ENCODE measurements at regions not wholly inside any gene's neighbourhood (a gene's known extent, or its start where the extent isn't known, plus 50 kb on each side); places are given as distances from the start of the nearest gene placed in this dataset.

DNA sequence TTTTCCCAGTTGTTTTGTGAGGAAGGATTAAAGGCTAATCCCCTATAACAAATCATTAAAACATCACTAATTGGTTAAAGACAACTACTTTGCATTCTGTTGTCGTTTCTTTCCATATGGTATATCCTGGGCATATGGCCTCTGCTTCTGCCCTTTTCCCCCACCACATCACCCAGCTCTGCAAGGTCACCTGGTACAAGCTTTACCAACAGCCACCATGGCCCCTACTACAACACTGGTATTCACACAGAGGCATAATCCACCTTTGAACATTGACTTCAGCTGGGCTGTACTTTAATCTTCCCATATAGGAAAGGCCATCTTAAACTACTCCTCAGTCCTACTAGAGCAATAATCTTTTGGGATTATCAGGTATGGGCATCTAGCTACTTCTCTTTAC lies 866.1 kb downstream of the TLE4 start:
- TF ChIP-seq POLR2A (IDR thresholded peaks at IDR 0.05) = no peak
- TF ChIP-seq, protein P1, sequence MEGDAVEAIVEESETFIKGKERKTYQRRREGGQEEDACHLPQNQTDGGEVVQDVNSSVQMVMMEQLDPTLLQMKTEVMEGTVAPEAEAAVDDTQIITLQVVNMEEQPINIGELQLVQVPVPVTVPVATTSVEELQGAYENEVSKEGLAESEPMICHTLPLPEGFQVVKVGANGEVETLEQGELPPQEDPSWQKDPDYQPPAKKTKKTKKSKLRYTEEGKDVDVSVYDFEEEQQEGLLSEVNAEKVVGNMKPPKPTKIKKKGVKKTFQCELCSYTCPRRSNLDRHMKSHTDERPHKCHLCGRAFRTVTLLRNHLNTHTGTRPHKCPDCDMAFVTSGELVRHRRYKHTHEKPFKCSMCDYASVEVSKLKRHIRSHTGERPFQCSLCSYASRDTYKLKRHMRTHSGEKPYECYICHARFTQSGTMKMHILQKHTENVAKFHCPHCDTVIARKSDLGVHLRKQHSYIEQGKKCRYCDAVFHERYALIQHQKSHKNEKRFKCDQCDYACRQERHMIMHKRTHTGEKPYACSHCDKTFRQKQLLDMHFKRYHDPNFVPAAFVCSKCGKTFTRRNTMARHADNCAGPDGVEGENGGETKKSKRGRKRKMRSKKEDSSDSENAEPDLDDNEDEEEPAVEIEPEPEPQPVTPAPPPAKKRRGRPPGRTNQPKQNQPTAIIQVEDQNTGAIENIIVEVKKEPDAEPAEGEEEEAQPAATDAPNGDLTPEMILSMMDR (IDR thresholded peaks at IDR 0.05) = no peak

Measured in adrenal gland (tissue), 5 donors.